Nucleus accumbens (tissue), 56 donors: ENCODE measurements at regions not wholly inside any gene's neighbourhood (a gene's known extent, or its start where the extent isn't known, plus 50 kb on each side); places are given as distances from the start of the nearest gene placed in this dataset.

ENCODE experiments used
- DNase-seq, 56 donors: peaks; one replicate each; lab custom pipeline; 2025; lab: John Stamatoyannopoulos, UW

- DNase-seq, result no peak
These were observed 355.8 kb upstream of the IL12A start for GRCh38 chr3:159632851-159633250.

- DNase-seq, result no peak
These were observed 354.2 kb upstream of the IL12A start for GRCh38 chr3:159634483-159634882.

- DNase-seq, result no peak
These were observed 353.5 kb upstream of the IL12A start for GRCh38 chr3:159635047-159635641.

GRCh38 chr3:159637883-159638542, 350.6 kb upstream of the IL12A start:
- no peak for DNase-seq

GRCh38 chr3:159640225-159640624, 348.4 kb upstream of the IL12A start:
- no peak for DNase-seq

- no peak for DNase-seq
These were observed 345.2 kb upstream of the IL12A start for GRCh38 chr3:159643406-159643805.

GRCh38 chr3:159645874-159646273, 342.8 kb upstream of the IL12A start:
- no peak for DNase-seq

- DNase-seq, result no peak
These were observed 338.7 kb upstream of the IL12A start for GRCh38 chr3:159649951-159650350.

- no peak for DNase-seq
These were observed 337.9 kb upstream of the IL12A start for GRCh38 chr3:159650726-159651125.

GRCh38 chr3:159652452-159652851, 336.2 kb upstream of the IL12A start:
- DNase-seq, result no peak

GRCh38 chr3:159654183-159655134, 334.2 kb upstream of the IL12A start:
- DNase-seq, result no peak

- DNase-seq, result no peak
These were observed 333.4 kb upstream of the IL12A start for GRCh38 chr3:159655202-159655601.

- no peak for DNase-seq
These were observed 331.5 kb upstream of the IL12A start for GRCh38 chr3:159657176-159657575.

- no peak for DNase-seq
These were observed 331.0 kb upstream of the IL12A start for GRCh38 chr3:159657629-159658028.

GRCh38 chr3:159660326-159660725, 328.3 kb upstream of the IL12A start:
- no peak for DNase-seq

GRCh38 chr3:159660901-159661300, 327.7 kb upstream of the IL12A start:
- DNase-seq, result no peak

- DNase-seq, result no peak
These were observed 326.1 kb upstream of the IL12A start for GRCh38 chr3:159662549-159662948.

- no peak for DNase-seq
These were observed 324.6 kb upstream of the IL12A start for GRCh38 chr3:159664006-159664405.

- no peak for DNase-seq
These were observed 324.0 kb upstream of the IL12A start for GRCh38 chr3:159664653-159665052.

- DNase-seq, result no peak
These were observed 321.4 kb upstream of the IL12A start for GRCh38 chr3:159667261-159667660.

GRCh38 chr3:159668461-159668860, 320.2 kb upstream of the IL12A start:
- DNase-seq, result no peak
